ENCODE measurements at regions not wholly inside any gene's neighbourhood (a gene's known extent, or its start where the extent isn't known, plus 50 kb on each side); places are given as distances from the start of the nearest gene placed in this dataset.

GRCh38 chr1:109826446-109826845 lies 62.7 kb upstream of the EPS8L3 start:
- TF ChIP-seq CTCF (tag by site-specific recombination; IDR thresholded peaks at IDR 0.05): no peak
- no peak for TF ChIP-seq ZNF311 (tag by site-specific recombination; IDR thresholded peaks at IDR 0.05; ENCODE audit: borderline replicate concordance)

All from HEK293 (cell line).